ENCODE measurements at regions not wholly inside any gene's neighbourhood (a gene's known extent, or its start where the extent isn't known, plus 50 kb on each side); places are given as distances from the start of the nearest gene placed in this dataset.

DNA sequence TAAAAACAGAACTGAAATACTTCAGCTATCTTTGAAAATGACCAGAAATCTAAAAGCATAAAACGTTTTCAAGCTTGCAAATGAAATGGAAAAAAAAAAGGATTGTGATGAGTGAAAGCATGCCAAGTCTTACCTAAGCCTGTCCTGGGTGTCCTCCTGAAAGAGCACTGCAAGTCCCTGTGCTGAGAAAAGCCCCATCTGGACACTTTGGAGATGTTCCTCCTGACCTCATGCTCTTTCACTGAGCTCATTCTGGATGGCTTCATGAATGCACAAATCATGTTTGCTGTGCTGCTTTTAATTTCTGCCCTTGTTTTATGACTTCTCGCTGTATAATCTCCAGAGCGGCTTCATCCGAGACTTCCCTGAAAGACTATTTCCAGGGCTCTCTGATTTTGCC is 136.0 kb downstream of the SOD2 start:
- Histone ChIP-seq H3K9ac (ENCODE audit: control insufficient read depth, extremely low read depth, insufficient read depth, low read length) (no peak overlapping the region), H3K79me2 (ENCODE audit: control insufficient read depth, insufficient read depth, low read length) (no peaks in the 10 kb centered on the region), H2AFZ (ENCODE audit: control insufficient read depth, low read length) (no peak overlapping the region), H3K27ac (ENCODE audit: control insufficient read depth, insufficient read depth, low read length) (no peak overlapping the region), H3K27me3 (ENCODE audit: control insufficient read depth, extremely low read depth, insufficient read depth, low read length) (no peaks in the 10 kb centered on the region), H3K4me2 (ENCODE audit: control insufficient read depth, extremely low read depth, insufficient read depth, low read depth, low read length) (no peak overlapping the region), H4K20me1 (ENCODE audit: control insufficient read depth, extremely low read depth, insufficient read depth, low read length) (no peaks in the 10 kb centered on the region), H3K9me1 (ENCODE audit: control insufficient read depth, extremely low read depth, insufficient read depth, low read length) (no peaks in the 10 kb centered on the region), H3K36me3 (ENCODE audit: control insufficient read depth in 2 of 2, extremely low read depth in 1 of 2, insufficient read depth in 2 of 2, low read length in 2 of 2) (no peaks in the 10 kb centered on the region), H3K4me1 (ENCODE audit: control insufficient read depth, extremely low read depth, insufficient read depth, low read length) (no peaks in the 10 kb centered on the region), H3K4me3 (ENCODE audit: control insufficient read depth in 2 of 3, extremely low read depth in 1 of 3, insufficient read depth in 2 of 3, low read depth in 1 of 3, low read length in 3 of 3) (no peak overlapping the region), H3K9me3 (ENCODE audit: control insufficient read depth, low read depth, low read length) (no peaks in the 10 kb centered on the region)
- TF ChIP-seq, protein P1, sequence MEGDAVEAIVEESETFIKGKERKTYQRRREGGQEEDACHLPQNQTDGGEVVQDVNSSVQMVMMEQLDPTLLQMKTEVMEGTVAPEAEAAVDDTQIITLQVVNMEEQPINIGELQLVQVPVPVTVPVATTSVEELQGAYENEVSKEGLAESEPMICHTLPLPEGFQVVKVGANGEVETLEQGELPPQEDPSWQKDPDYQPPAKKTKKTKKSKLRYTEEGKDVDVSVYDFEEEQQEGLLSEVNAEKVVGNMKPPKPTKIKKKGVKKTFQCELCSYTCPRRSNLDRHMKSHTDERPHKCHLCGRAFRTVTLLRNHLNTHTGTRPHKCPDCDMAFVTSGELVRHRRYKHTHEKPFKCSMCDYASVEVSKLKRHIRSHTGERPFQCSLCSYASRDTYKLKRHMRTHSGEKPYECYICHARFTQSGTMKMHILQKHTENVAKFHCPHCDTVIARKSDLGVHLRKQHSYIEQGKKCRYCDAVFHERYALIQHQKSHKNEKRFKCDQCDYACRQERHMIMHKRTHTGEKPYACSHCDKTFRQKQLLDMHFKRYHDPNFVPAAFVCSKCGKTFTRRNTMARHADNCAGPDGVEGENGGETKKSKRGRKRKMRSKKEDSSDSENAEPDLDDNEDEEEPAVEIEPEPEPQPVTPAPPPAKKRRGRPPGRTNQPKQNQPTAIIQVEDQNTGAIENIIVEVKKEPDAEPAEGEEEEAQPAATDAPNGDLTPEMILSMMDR (optimal IDR thresholded peaks at IDR 0.05 in 1 of 3, IDR thresholded peaks at IDR 0.05 in 1 of 3, conservative IDR thresholded peaks at IDR 0.05 in 1 of 3; ENCODE audit: extremely low read depth in 1 of 3, insufficient read depth in 2 of 3, low read length in 3 of 3), result no peak
- no peak for TF ChIP-seq EZH2 (IDR thresholded peaks at IDR 0.05; ENCODE audit: low read length)
- DNase-seq (ENCODE audit: low read depth, low spot score), result no peak
- dilution Hi-C loops (cut with MboI; ENCODE audit: extremely low pct_ligation_motif_present, low sequenced_read_pairs), result no loop called here
- FAIRE-seq, result no peak

GRCh38 chr6:159555082-159555875 is 137.8 kb downstream of the SOD2 start:
- Histone ChIP-seq H3K36me3 (ENCODE audit: control insufficient read depth in 2 of 2, extremely low read depth in 1 of 2, insufficient read depth in 2 of 2, low read length in 2 of 2) (no peaks in the 10 kb centered on the region), H3K4me1 (ENCODE audit: control insufficient read depth, extremely low read depth, insufficient read depth, low read length) (no peaks in the 10 kb centered on the region), H3K27ac (ENCODE audit: control insufficient read depth, insufficient read depth, low read length) (no peak overlapping the region), H3K27me3 (ENCODE audit: control insufficient read depth, extremely low read depth, insufficient read depth, low read length) (no peaks in the 10 kb centered on the region), H3K4me2 (ENCODE audit: control insufficient read depth, extremely low read depth, insufficient read depth, low read depth, low read length) (no peak overlapping the region), H4K20me1 (ENCODE audit: control insufficient read depth, extremely low read depth, insufficient read depth, low read length) (no peaks in the 10 kb centered on the region), H3K4me3 (ENCODE audit: control insufficient read depth in 2 of 3, extremely low read depth in 1 of 3, insufficient read depth in 2 of 3, low read depth in 1 of 3, low read length in 3 of 3) (no peak overlapping the region), H3K9ac (ENCODE audit: control insufficient read depth, extremely low read depth, insufficient read depth, low read length) (no peak overlapping the region), H3K79me2 (ENCODE audit: control insufficient read depth, insufficient read depth, low read length) (no peaks in the 10 kb centered on the region), H3K9me1 (ENCODE audit: control insufficient read depth, extremely low read depth, insufficient read depth, low read length) (no peaks in the 10 kb centered on the region), H2AFZ (ENCODE audit: control insufficient read depth, low read length) (no peak overlapping the region), H3K9me3 (ENCODE audit: control insufficient read depth, low read depth, low read length) (no peaks in the 10 kb centered on the region)
- dilution Hi-C loops (cut with MboI; ENCODE audit: extremely low pct_ligation_motif_present, low sequenced_read_pairs), result no loop called here
- DNase-seq (ENCODE audit: low read depth, low spot score), result no peak
- TF ChIP-seq EZH2 (IDR thresholded peaks at IDR 0.05; ENCODE audit: low read length), result no peak
- TF ChIP-seq, protein P1 (optimal IDR thresholded peaks at IDR 0.05 in 1 of 3, IDR thresholded peaks at IDR 0.05 in 1 of 3, conservative IDR thresholded peaks at IDR 0.05 in 1 of 3; ENCODE audit: extremely low read depth in 1 of 3, insufficient read depth in 2 of 3, low read length in 3 of 3), result no peak
- FAIRE-seq, result no peak

Measured in keratinocyte (primary cell).